ENCODE measurements at regions not wholly inside any gene's neighbourhood (a gene's known extent, or its start where the extent isn't known, plus 50 kb on each side); places are given as distances from the start of the nearest gene placed in this dataset.

DNA sequence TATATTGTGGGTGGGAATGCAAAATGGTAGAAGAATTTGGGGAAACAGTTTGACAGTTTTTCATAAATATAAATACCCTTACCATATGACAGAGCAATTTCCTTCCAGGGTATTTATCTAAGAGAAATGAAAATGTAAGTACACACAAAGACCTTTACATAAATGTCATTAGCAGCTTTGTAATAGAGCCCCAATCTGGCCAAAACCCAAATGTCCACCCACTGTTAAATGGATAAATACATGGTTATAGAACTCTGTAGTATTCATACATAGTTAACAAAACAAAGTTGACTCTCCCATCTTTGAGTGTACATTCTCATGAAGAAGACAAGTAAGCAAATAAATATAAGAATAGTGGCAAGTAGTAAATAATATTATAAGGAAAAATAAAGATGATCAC is 514.8 kb upstream of the NOX3 start:
- DNase-seq: no peak

DNA sequence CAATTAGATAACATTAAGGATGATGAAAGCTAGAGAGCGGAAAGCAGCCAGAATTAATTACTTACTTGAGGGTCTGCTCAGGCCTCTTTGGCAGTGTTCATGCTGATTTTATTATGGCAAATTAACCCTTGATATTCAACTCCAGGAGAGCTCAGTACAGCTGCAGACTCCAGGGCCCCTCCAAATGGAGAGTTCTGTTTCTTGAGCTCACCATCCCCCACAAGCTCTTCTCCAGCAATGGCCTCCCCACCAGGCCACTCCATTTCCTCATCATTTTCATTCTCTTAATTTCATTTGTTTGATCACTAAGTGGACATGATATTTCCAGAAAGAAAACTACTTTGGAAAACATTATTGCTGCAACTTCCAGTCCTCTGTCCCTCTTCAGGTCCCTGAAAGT is 513.3 kb upstream of the NOX3 start:
- DNase-seq: no peak

- DNase-seq: no peak
These were observed 511.7 kb upstream of the NOX3 start for GRCh38 chr6:155967322-155967721.

DNA sequence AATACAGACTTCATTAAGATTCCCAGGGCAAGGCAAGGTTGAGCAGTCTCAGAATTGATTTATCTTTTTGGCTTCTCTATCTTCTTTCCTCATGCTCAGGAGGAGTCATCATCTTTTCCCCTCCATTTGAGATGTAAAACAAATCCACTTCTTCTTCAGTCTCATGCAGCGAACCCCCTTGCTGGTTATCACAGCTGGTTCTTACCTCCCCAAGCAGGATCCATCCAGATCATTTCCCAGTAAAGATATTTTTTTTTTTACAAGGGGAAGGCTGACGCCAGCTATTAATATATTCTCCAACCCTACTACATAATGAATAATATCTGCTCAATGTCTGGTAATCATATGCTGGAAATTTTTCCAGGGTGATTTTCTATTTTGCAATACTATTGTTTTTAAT is 508.9 kb upstream of the NOX3 start:
- DNase-seq: no peak

- DNase-seq: no peak
These were observed 506.6 kb upstream of the NOX3 start for GRCh38 chr6:155962276-155962675.

- DNase-seq: no peak
These were observed 504.4 kb upstream of the NOX3 start for GRCh38 chr6:155959898-155960495.

DNA sequence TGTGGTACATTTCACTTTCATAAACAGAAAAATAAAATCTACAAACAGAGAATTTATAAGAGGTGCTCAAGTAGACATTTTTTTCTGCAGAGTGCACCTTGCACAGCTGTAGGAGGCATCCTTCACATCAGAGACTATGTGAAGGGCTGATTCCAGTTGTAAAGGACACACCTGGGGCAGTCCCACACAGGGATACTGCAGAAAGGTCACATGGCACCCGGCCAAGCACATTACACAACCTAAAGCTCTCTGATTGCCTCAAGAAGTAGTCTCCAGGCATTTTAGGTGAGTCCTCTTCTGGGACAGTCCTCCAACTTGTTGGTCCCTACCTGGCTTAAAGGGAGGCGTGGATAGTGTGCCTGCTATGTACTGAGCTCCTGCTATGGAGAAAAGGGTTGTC is 502.9 kb upstream of the NOX3 start:
- no peak for DNase-seq

GRCh38 chr6:155955038-155955437 is 499.4 kb upstream of the NOX3 start:
- DNase-seq: no peak

DNA sequence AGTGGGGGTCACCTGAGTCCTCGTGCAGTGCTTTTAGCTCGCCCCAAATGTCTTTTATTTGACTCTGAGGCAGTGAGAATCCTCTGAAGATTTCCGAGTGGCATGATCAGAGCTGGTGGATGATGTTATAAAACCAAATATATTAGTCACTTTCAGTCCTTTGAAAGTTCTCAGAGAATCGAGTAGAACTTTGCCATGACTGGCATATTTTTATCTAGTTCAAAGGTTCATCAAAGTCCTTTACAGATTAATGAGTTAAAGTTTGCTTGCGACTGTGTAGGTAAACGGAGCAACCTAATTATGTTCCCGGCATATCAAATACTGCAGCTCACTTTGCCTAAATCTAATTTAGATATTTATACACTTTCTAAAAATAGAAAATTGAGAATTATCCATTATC is 498.5 kb upstream of the NOX3 start:
- DNase-seq: no peak

- DNase-seq: no peak
These were observed 493.6 kb upstream of the NOX3 start for GRCh38 chr6:155949256-155949655.

DNA sequence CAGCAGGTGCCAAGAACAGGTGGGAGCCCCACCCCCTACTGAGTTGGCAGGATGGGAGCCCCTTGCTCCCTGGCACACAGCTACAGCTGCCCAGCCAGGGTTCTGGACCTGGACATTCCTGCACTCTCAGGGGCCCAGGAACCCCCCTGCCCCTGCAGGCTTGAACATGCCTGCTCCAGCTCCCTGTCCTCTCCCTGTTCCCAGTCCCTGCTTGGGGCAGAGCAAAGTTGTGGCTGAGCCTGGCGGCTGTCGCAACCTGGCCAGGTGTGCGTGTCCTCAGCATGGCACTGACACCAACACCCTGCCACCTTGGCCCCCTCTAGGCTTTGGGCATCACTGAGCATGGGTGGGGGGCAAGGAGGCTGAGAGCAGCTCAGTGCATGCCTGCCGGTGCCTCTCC is 491.2 kb upstream of the NOX3 start:
- no peak for DNase-seq

- DNase-seq: no peak
These were observed 488.0 kb upstream of the NOX3 start for GRCh38 chr6:155943635-155944034.

- DNase-seq: no peak
These were observed 483.6 kb upstream of the NOX3 start for GRCh38 chr6:155939253-155939652.

- DNase-seq: no peak
These were observed 480.9 kb upstream of the NOX3 start for GRCh38 chr6:155936551-155936950.

GRCh38 chr6:155936127-155936526 is 480.5 kb upstream of the NOX3 start:
- no peak for DNase-seq

DNA sequence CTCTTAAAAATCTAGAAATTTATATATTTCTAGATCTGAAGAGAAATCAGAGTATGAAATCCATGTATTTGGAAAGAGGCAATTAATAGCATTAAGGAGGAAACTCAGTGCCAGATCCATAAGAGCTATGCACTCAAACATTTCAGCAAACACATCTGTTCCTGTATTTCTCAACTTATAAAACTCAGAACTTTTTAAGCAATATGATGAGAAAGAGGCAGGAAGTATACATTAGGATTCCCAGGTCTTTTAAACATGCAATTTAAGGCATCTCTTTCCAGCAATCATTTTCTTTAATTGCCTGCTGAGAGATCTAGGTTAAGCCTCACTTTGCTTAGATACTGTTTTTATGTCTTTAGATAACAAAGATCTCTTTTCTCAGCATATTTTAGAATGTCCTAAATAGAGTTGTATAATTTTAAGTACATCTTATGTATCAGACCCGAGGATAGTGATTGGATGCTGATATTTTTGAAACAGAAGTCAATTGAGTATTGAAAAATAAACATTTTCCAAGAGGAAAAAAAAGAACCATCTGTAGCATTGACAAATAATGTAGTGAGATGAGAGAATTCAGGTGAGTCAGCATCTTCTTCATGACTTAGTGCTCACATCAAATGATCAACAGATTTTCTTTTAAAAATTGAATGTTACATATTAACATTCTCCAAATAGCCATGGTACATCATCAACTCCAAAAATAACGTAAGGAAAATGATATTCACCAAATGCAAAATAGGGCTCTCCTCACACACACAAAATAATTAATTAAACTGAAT is 461.4 kb upstream of the NOX3 start:
- no peak for DNase-seq

GRCh38 chr6:155915651-155916050 is 460.0 kb upstream of the NOX3 start:
- DNase-seq: no peak

- DNase-seq: no peak
These were observed 458.2 kb upstream of the NOX3 start for GRCh38 chr6:155913816-155914215.

GRCh38 chr6:155909710-155910109 is 454.1 kb upstream of the NOX3 start:
- DNase-seq: no peak

DNA sequence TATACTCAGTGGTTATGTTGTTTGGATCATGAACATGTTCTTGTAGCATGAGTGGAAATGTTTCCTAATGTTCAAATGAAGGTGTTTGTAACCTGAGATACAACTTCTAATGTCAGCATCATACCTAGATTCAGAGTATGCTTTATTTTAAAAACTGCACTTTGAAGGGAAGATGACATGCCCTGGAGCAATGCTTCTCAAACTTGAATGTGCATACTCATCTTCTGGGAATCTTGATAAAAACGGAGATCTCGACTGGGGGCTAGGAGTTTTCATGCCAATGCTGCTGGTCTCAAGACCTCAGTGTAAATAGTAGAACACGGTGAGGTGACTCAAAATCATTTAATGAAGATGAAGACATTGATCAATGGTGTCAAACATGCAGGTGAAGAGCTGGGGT is 440.0 kb upstream of the NOX3 start:
- DNase-seq: no peak

DNA sequence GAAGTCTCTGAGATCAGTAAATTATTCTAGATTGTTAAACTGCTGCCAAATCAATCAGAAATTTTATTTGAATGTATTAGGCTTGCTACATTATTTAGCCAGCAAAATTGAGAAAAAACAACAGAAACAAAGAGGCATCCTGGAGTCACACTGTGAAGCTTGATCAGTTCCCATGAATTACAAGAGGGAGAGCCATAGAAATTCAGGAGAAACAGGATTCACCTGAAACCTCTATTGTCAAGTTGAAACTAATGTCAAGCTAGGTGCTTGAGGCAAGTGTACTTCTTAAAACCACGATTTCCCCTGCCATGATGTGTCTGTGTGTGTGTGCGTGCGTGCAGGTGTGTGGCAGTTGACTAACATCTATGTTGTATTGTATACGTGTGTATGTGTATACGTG is 439.1 kb upstream of the NOX3 start:
- no peak for DNase-seq

GRCh38 chr6:155894262-155894661 is 438.6 kb upstream of the NOX3 start:
- no peak for DNase-seq

GRCh38 chr6:155890409-155890808 is 434.8 kb upstream of the NOX3 start:
- no peak for DNase-seq

- DNase-seq: no peak
These were observed 433.8 kb upstream of the NOX3 start for GRCh38 chr6:155889410-155889809.

DNA sequence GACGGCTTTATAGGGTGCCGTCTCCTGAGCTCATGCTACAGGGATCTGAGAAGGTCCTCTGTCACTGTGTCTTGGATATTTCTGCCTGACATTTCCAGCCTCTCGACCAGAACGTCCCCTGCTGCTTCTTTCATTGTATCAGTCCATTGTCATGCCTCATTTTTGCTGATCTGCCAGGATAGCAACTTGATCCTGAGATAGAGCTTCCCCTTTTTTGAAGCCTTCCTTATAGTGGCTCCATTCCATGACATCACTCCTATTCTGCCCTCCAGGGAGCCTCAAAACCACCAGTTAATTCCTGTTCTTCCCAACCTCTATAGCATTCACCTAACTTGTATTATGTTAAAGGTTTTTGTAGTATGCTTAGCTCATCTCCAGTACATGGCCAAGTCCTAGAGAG is 431.8 kb upstream of the NOX3 start:
- DNase-seq: no peak

Measured in activated T-cell treated with anti-CD3 and anti-CD28 coated beads, Interleukin-2, amount 50 U/mL, for 48 hours (primary cell).